NT2/D1 (cell line): ENCODE measurements at regions not wholly inside any gene's neighbourhood (a gene's known extent, or its start where the extent isn't known, plus 50 kb on each side); places are given as distances from the start of the nearest gene placed in this dataset.

Experiments
- SUZ12 ChIP-seq: IDR thresholded peaks from 2 replicates; pipeline ENCODE4 v1.6.1; 2011; ENCODE audit not compliant: insufficient read length, insufficient read depth; ENCODE audit errors: extremely low read depth
- YY1 ChIP-seq: IDR thresholded peaks from 2 replicates; pipeline ENCODE4 v1.6.1; 2011; ENCODE audit not compliant: insufficient read length, insufficient read depth

- TF ChIP-seq YY1 (no peak), SUZ12 (no peak)
Measured at GRCh38 chr12:14244876-14245669, 120.4 kb upstream of the ATF7IP start.
